ENCODE measurements at regions not wholly inside any gene's neighbourhood (a gene's known extent, or its start where the extent isn't known, plus 50 kb on each side); places are given as distances from the start of the nearest gene placed in this dataset.
A peak's percentile ranks its signal among the peaks of the same experiment; 100 is the strongest.

DNA sequence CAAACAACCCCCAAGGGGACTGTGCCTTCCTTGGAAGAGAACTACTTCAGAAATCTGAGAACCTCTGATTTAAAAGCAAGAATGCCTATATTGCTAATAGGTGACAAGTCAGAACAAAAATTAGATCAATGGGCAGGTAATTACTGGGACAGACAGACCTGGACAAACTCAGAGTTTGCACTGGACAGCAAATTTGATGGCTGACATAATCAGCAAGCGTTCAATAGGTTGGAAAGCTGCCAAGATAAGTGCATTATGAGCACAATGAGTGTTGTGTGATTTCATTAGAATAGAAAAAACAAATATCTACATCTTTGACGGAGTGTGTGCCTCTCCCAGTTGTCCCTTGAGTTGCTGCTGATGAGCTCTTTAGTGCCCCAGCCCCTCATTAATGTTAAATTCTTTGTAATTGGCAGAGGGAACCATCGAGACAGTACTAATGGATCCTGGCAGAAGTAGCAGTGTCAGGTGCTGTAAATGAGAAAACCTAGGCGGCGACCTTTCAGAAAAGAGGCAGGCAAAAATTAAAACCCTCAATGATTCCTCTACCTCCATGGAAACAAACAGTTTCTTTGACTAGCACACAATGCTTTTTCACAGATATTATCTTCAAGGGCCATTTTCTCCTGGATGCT is 116.5 kb upstream of the COL21A1 start:
- TF ChIP-seq, protein P1, sequence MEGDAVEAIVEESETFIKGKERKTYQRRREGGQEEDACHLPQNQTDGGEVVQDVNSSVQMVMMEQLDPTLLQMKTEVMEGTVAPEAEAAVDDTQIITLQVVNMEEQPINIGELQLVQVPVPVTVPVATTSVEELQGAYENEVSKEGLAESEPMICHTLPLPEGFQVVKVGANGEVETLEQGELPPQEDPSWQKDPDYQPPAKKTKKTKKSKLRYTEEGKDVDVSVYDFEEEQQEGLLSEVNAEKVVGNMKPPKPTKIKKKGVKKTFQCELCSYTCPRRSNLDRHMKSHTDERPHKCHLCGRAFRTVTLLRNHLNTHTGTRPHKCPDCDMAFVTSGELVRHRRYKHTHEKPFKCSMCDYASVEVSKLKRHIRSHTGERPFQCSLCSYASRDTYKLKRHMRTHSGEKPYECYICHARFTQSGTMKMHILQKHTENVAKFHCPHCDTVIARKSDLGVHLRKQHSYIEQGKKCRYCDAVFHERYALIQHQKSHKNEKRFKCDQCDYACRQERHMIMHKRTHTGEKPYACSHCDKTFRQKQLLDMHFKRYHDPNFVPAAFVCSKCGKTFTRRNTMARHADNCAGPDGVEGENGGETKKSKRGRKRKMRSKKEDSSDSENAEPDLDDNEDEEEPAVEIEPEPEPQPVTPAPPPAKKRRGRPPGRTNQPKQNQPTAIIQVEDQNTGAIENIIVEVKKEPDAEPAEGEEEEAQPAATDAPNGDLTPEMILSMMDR (IDR thresholded peaks at IDR 0.05; ENCODE audit: unreplicated experiment): no peak
- H3K27me3 Mint-ChIP-seq: no peaks in the 10 kb centered on the region
- H3K4me3 Mint-ChIP-seq (ENCODE audit: low read depth): no peak overlapping the region
- no peaks in the 10 kb centered on the region for H3K36me3 Mint-ChIP-seq (ENCODE audit: insufficient read depth)
- H3K4me1 Mint-ChIP-seq (ENCODE audit: low read depth): peaks cover 27% of the 10 kb centered on the region
- DNase-seq (ENCODE audit: low spot score, unreplicated experiment): no peak
- no peaks in the 10 kb centered on the region for H3K9me3 Mint-ChIP-seq (ENCODE audit: low read depth)
- no peak overlapping the region for H3K27ac Mint-ChIP-seq

DNA sequence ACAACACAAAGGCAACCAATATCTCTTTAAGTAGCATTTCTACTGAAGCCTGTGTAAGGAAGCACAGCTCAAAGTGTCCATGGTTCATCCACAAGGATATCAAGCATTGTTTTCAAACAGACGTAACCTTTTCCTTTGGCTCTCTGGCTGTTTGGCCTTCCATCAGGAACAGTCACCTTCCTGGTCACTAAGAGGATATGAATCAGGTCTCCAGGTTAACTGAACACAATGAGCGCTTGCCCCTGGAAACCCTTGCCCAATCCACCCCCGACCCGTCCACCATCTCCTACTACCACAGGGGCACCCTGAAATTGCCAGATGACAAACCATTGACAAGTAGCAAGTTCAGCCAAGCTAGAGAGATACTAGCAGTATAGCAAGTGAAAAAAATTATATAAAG is 114.4 kb upstream of the COL21A1 start:
- TF ChIP-seq, protein P1 (IDR thresholded peaks at IDR 0.05; ENCODE audit: unreplicated experiment): no peak
- peaks cover 22% of the 10 kb centered on the region for H3K4me1 Mint-ChIP-seq (ENCODE audit: low read depth)
- H3K27ac Mint-ChIP-seq: no peak overlapping the region
- H3K27me3 Mint-ChIP-seq: no peaks in the 10 kb centered on the region
- no peaks in the 10 kb centered on the region for H3K9me3 Mint-ChIP-seq (ENCODE audit: low read depth)
- H3K36me3 Mint-ChIP-seq (ENCODE audit: insufficient read depth): no peaks in the 10 kb centered on the region
- H3K4me3 Mint-ChIP-seq (ENCODE audit: low read depth): no peak overlapping the region
- no peak for DNase-seq (ENCODE audit: low spot score, unreplicated experiment)

DNA sequence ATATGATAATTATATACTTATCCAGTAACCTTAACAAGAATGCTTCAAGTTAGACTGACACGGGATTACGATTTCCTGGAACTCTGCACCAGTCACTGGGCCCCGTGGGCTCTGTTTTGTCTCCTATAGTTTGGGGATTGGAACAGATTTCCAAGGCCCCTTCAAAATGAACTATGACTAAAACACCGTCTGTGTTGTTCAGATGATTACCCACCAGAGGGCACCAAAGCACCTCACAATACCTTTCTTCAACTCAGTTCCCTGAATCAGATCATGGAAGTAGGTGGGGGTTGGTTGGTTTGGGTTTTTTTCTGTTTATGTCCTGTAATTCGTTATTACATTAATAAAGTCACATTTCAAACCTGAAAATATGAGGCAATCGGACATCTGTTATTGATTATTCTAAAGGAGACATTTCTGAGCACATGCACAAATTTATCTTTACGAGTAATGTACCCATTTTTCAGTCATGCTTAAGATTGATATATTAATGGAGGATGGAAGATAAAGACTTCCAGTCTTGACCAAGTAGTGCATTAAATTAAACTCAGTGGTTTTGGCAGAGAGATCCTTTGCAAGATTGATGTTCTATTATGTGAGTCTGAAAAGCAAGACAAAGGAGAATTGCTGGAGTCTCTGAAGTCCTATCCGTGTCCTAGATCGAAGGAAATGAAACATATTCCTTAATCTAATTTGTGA is 112.0 kb upstream of the COL21A1 start:
- no peaks in the 10 kb centered on the region for H3K36me3 Mint-ChIP-seq (ENCODE audit: insufficient read depth)
- no peaks in the 10 kb centered on the region for H3K9me3 Mint-ChIP-seq (ENCODE audit: low read depth)
- peak; percentile 51 for DNase-seq (ENCODE audit: low spot score, unreplicated experiment)

DNA sequence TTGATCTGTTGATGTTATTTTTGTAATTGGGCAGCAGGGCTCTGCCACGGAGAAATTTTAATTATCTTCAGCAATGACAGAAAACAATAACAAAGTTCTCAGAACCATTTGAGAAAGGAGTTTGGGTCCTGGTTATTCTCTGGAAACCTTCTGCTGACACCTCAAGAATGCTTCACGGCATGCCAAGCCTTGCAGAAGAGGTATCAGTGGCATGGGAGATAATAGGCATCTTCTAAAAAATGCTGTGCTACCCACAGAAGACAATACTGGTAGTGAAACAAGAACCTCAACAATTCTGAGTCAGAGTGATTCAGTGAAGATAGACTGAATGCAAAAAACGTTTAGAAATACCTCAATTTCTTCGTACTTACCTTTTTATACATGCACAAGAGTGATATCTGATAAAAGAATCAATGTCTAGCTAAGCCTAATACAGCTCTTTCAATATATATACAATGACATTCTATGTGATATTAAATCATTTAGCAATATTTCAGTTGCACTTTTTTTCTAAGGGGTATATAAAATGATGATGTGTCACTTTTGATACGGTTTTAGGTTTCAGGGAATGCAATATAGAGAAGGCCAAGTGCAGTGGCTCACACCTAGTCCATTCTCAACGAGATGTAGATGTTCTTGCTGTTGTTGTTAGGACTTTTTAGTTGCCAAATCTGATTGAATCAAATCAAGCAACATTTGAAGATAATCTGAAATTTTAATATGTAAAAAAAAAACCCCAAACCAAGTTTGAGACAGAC is 110.4 kb upstream of the COL21A1 start:
- Mint-ChIP-seq H3K9me3 (ENCODE audit: low read depth) (peaks cover 6% of the 10 kb centered on the region), H3K27ac (no peak overlapping the region), H3K4me1 (ENCODE audit: low read depth) (peaks cover 1% of the 10 kb centered on the region), H3K36me3 (ENCODE audit: insufficient read depth) (no peaks in the 10 kb centered on the region), H3K4me3 (ENCODE audit: low read depth) (no peak overlapping the region), H3K27me3 (no peaks in the 10 kb centered on the region)
- TF ChIP-seq, protein P1 (IDR thresholded peaks at IDR 0.05; ENCODE audit: unreplicated experiment): no peak
- DNase-seq (ENCODE audit: low spot score, unreplicated experiment): no peak

More for the DNA sequence above, 112.0 kb upstream of the COL21A1 start:
- no peak overlapping the region for H3K4me3 Mint-ChIP-seq (ENCODE audit: low read depth)
- no peak overlapping the region for H3K27ac Mint-ChIP-seq
- H3K4me1 Mint-ChIP-seq (ENCODE audit: low read depth): peaks cover 9% of the 10 kb centered on the region
- H3K27me3 Mint-ChIP-seq: no peaks in the 10 kb centered on the region
- TF ChIP-seq, protein P1 (IDR thresholded peaks at IDR 0.05; ENCODE audit: unreplicated experiment): peak; percentile 85

DNA sequence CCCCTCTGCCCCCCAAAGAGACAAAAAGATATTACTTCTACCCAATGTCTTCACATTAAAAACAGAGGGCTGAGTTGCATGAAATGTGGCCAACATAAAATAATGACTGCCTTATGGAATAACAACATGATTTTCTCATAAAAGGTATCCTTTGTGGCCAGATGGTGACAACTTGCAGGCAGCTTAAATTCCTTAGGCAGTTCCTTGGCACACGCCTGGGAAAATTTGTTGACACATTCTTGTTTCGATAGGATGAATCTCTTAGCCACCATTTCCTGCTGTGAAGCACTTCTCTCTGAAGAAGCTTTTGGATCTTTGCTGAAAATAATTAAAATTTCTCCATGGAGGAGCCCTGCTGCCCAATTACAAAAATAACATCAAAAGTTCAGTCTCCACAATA is 109.0 kb upstream of the COL21A1 start:
- TF ChIP-seq, protein P1 (IDR thresholded peaks at IDR 0.05; ENCODE audit: unreplicated experiment): no peak
- peaks cover 6% of the 10 kb centered on the region for H3K9me3 Mint-ChIP-seq (ENCODE audit: low read depth)
- peaks cover 1% of the 10 kb centered on the region for H3K4me1 Mint-ChIP-seq (ENCODE audit: low read depth)
- no peaks in the 10 kb centered on the region for H3K27me3 Mint-ChIP-seq
- H3K4me3 Mint-ChIP-seq (ENCODE audit: low read depth): no peak overlapping the region
- no peaks in the 10 kb centered on the region for H3K36me3 Mint-ChIP-seq (ENCODE audit: insufficient read depth)
- no peak for DNase-seq (ENCODE audit: low spot score, unreplicated experiment)
- no peak overlapping the region for H3K27ac Mint-ChIP-seq
